ENCODE measurements at regions not wholly inside any gene's neighbourhood (a gene's known extent, or its start where the extent isn't known, plus 50 kb on each side); places are given as distances from the start of the nearest gene placed in this dataset.

GRCh38 chr1:82919837-82920236, 1079.1 kb downstream of the TTLL7 start:
- Histone ChIP-seq H3K27ac (ENCODE audit: insufficient read depth, low read length) (no peak overlapping the region), H4K20me1 (ENCODE audit: insufficient read depth, low read length) (no peaks in the 10 kb centered on the region), H4K5ac (ENCODE audit: low read depth, low read length) (no peak overlapping the region), H3K4ac (ENCODE audit: low read depth, low read length) (no peak overlapping the region), H2AFZ (replicated peaks; ENCODE audit: low read length, poor library complexity) (no peak overlapping the region), H3K56ac (ENCODE audit: extremely low read depth, insufficient read depth, low read length) (no peak overlapping the region), H2BK15ac (ENCODE audit: low read depth, low read length) (no peak overlapping the region), H3K27me3 (ENCODE audit: control insufficient read depth, insufficient read depth, low read length) (no peaks in the 10 kb centered on the region), H3K4me3 (ENCODE audit: insufficient read depth, low read depth, low read length) (no peak overlapping the region), H3K36me3 (ENCODE audit: control insufficient read depth, insufficient read depth, low read length) (no peaks in the 10 kb centered on the region), H2BK120ac (ENCODE audit: low read depth, low read length) (no peak overlapping the region), H3K18ac (ENCODE audit: low read depth, low read length) (no peak overlapping the region), H3K4me1 (ENCODE audit: control insufficient read depth, insufficient read depth, low read length) (no peaks in the 10 kb centered on the region), H3K4me2 (ENCODE audit: low read depth, low read length) (no peak overlapping the region), H4K91ac (ENCODE audit: insufficient read depth, low read depth, low read length) (no peak overlapping the region), H2BK20ac (ENCODE audit: low read depth, low read length) (no peak overlapping the region), H3K9ac (ENCODE audit: low read depth, low read length) (no peak overlapping the region), H3K23ac (ENCODE audit: low read depth, low read length) (no peak overlapping the region), H3K14ac (replicated peaks; ENCODE audit: low read depth, low read length) (no peak overlapping the region), H2AK9ac (replicated peaks; ENCODE audit: low read depth, low read length, poor library complexity) (no peak overlapping the region), H3K9me1 (ENCODE audit: insufficient read depth, low read length) (no peaks in the 10 kb centered on the region), H4K8ac (ENCODE audit: low read depth in 2 of 2, low read length in 2 of 2) (no peak overlapping the region), H3K9me3 (ENCODE audit: control insufficient read depth, insufficient read depth, low read length) (peaks cover 2% of the 10 kb centered on the region; the same call in 1 of the 2 replicates), H3K79me1 (ENCODE audit: low read depth in 1 of 2, low read length in 2 of 2) (no peaks in the 10 kb centered on the region), H2AK5ac (ENCODE audit: low read depth, low read length) (no peak overlapping the region), H2BK5ac (ENCODE audit: low read depth, low read length, poor library complexity, severe bottlenecking) (no peak overlapping the region)
- in situ Hi-C loops (cut with MboI; ENCODE audit: low sequenced_read_pairs): no loop called here
- DNase-seq: no peak
- BruUV-seq (replicated peaks): no TSS peak
- POLR2A ChIA-PET (ENCODE audit: unreplicated experiment): no interaction called here
- TF ChIP-seq CHD1 (IDR thresholded peaks at IDR 0.05; ENCODE audit: low read depth, low read length): no peak
- TF ChIP-seq NFE2L2 (IDR thresholded peaks at IDR 0.05; ENCODE audit: low read depth, low read length): no peak
- TF ChIP-seq MAZ (IDR thresholded peaks at IDR 0.05; ENCODE audit: borderline replicate concordance, low read depth, low read length): no peak
- no peak for TF ChIP-seq POLR2A (IDR thresholded peaks at IDR 0.05; ENCODE audit: low read depth, low read length)
- TF ChIP-seq MAFK (IDR thresholded peaks at IDR 0.05; ENCODE audit: low read depth, low read length): no peak
- TF ChIP-seq RAD21 (IDR thresholded peaks at IDR 0.05; ENCODE audit: low read length): no peak
- TF ChIP-seq BHLHE40 (IDR thresholded peaks at IDR 0.05; ENCODE audit: low read depth, low read length): no peak
- no peak for TF ChIP-seq RFX5 (IDR thresholded peaks at IDR 0.05; ENCODE audit: low read depth, low read length)
- no peak for TF ChIP-seq MXI1 (IDR thresholded peaks at IDR 0.05; ENCODE audit: borderline replicate concordance, low read depth, low read length)
- TF ChIP-seq USF2 (IDR thresholded peaks at IDR 0.05; ENCODE audit: low read depth, low read length): no peak
- no peak for TF ChIP-seq RCOR1 (IDR thresholded peaks at IDR 0.05; ENCODE audit: insufficient replicate concordance, low read length)
- no peak for TF ChIP-seq SMC3 (IDR thresholded peaks at IDR 0.05; ENCODE audit: low read depth, low read length)
- TF ChIP-seq ELK1 (IDR thresholded peaks at IDR 0.05; ENCODE audit: borderline replicate concordance, low read depth, low read length): no peak
- no peak for TF ChIP-seq CEBPB (IDR thresholded peaks at IDR 0.05; ENCODE audit: low read depth, low read length)
- dilution Hi-C loops (cut with HindIII; ENCODE audit: low sequenced_read_pairs, unreplicated experiment): no loop called here
- intact Hi-C loops (cut with micrococcal nuclease): no loop called here
- CTCF ChIA-PET: no interaction called here
- no peak for ATAC-seq (ENCODE audit: low read depth)
